ENCODE measurements at regions not wholly inside any gene's neighbourhood (a gene's known extent, or its start where the extent isn't known, plus 50 kb on each side); places are given as distances from the start of the nearest gene placed in this dataset.

- H3K9me2 ChIP-seq (ENCODE audit: insufficient read depth) = no peaks in the 10 kb centered on the region
- POLR2A ChIA-PET = no interaction called here
- CTCF ChIA-PET = no interaction called here
- RAD21 ChIA-PET (ENCODE audit: low non-redundant PET in 1 of 2, low total read pairs in 2 of 2, uncharacterized antibody in 2 of 2, unreplicated experiment in 2 of 2) = no interaction called here
- H3K4me3 ChIP-seq (replicated peaks in 1 of 2; ENCODE audit: low read depth in 1 of 2, low read length in 2 of 2) = no peak overlapping the region
- no peak overlapping the region for H3K27ac ChIP-seq (ENCODE audit: low read depth, low read length)
- no peaks in the 10 kb centered on the region for H3K4me1 ChIP-seq (ENCODE audit: control insufficient read depth in 1 of 2, insufficient read depth in 2 of 2, low read length in 2 of 2)
- no peaks in the 10 kb centered on the region for H4K20me1 ChIP-seq (ENCODE audit: insufficient read depth)
- H3K27me3 ChIP-seq (ENCODE audit: insufficient read depth, low read length) = peaks cover 55% of the 10 kb centered on the region
- no peaks in the 10 kb centered on the region for H3K9me3 ChIP-seq (ENCODE audit: control insufficient read depth in 1 of 2, insufficient read depth in 1 of 2, low read depth in 1 of 2, low read length in 2 of 2)
- H3K36me3 ChIP-seq (ENCODE audit: control insufficient read depth in 1 of 2, insufficient read depth in 2 of 2, low read length in 2 of 2) = no peaks in the 10 kb centered on the region
- DNase-seq (ENCODE audit: low read depth, low spot score) (no peak), ATAC-seq (no peak)
- intact Hi-C loops (cut with micrococcal nuclease) = no loop called here
- no peak overlapping the region for H2AFZ ChIP-seq (ENCODE audit: low read depth, low read length, poor library complexity, severe bottlenecking)
- BruUV-seq (replicated peaks) = no TSS peak
- TF ChIP-seq, protein P1, sequence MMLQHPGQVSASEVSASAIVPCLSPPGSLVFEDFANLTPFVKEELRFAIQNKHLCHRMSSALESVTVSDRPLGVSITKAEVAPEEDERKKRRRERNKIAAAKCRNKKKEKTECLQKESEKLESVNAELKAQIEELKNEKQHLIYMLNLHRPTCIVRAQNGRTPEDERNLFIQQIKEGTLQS (IDR thresholded peaks at IDR 0.05) = no peak
- TF ChIP-seq ZBTB33 (IDR thresholded peaks at IDR 0.05; ENCODE audit: extremely low read depth, insufficient replicate concordance, low read length) (no peak), SIN3A (IDR thresholded peaks at IDR 0.05; ENCODE audit: low read depth) (no peak), SRF (IDR thresholded peaks at IDR 0.05; ENCODE audit: low read depth) (no peak)
- H3K79me2 ChIP-seq (ENCODE audit: insufficient read depth, low read length) = no peaks in the 10 kb centered on the region
- H3K4me2 ChIP-seq (ENCODE audit: low read length) = no peak overlapping the region
- H3K9ac ChIP-seq (ENCODE audit: low read length) = no peak overlapping the region
These were observed 76.8 kb upstream of the SEM1 start for GRCh38 chr7:96786261-96786997.

DNA sequence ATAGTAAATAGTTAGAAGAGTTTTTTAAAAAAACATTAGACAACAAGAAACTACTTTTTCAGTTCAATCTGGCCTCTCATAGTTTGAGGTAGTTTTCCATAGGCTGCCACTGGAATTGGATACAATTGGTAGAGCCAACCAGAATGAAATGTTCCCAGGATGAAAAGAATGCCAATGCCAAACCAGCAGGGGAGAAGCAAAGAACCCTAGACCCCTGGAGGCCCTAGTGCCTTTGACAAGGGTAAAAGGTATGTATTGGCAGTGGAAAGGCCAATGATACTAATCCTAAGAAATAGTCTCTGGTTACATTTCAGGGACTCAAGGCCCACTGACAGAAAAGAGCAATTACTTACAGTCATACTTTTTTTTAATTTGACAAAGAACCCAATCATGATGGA is 77.4 kb upstream of the SEM1 start:
- H3K4me2 ChIP-seq (ENCODE audit: low read length) = no peak overlapping the region
- no peak for TF ChIP-seq SIN3A (IDR thresholded peaks at IDR 0.05; ENCODE audit: low read depth)
- no peak for TF ChIP-seq POLR2A (IDR thresholded peaks at IDR 0.05; ENCODE audit: borderline replicate concordance, extremely low read depth, insufficient read depth, insufficient read length)
- TF ChIP-seq ZFX (IDR thresholded peaks at IDR 0.05) = no peak
- no peak for TF ChIP-seq CEBPB (IDR thresholded peaks at IDR 0.05; ENCODE audit: low read depth)
- no peak for TF ChIP-seq SP1 (IDR thresholded peaks at IDR 0.05; ENCODE audit: low read depth)
- TF ChIP-seq REST (IDR thresholded peaks at IDR 0.05; ENCODE audit: low read depth) = no peak
- H3K27ac ChIP-seq (ENCODE audit: low read depth, low read length) = no peak overlapping the region
- H3K79me2 ChIP-seq (ENCODE audit: insufficient read depth, low read length) = no peaks in the 10 kb centered on the region
- no peak overlapping the region for H3K4me3 ChIP-seq (replicated peaks in 1 of 2; ENCODE audit: low read depth in 1 of 2, low read length in 2 of 2)
- DNase-seq (ENCODE audit: low read depth, low spot score) = no peak
- no peaks in the 10 kb centered on the region for H3K9me2 ChIP-seq (ENCODE audit: insufficient read depth)
- CTCF ChIA-PET = no interaction called here
- POLR2A ChIA-PET = no interaction called here
- no peaks in the 10 kb centered on the region for H4K20me1 ChIP-seq (ENCODE audit: insufficient read depth)
- RAD21 ChIA-PET (ENCODE audit: low non-redundant PET in 1 of 2, low total read pairs in 2 of 2, uncharacterized antibody in 2 of 2, unreplicated experiment in 2 of 2) = no interaction called here
- ATAC-seq = no peak
- no peaks in the 10 kb centered on the region for H3K4me1 ChIP-seq (ENCODE audit: control insufficient read depth in 1 of 2, insufficient read depth in 2 of 2, low read length in 2 of 2)
- H3K36me3 ChIP-seq (ENCODE audit: control insufficient read depth in 1 of 2, insufficient read depth in 2 of 2, low read length in 2 of 2) = no peaks in the 10 kb centered on the region
- peaks cover 59% of the 10 kb centered on the region for H3K27me3 ChIP-seq (ENCODE audit: insufficient read depth, low read length)
- intact Hi-C loops (cut with micrococcal nuclease) = no loop called here
- no TSS peak for BruUV-seq (replicated peaks)
- no peak overlapping the region for H2AFZ ChIP-seq (ENCODE audit: low read depth, low read length, poor library complexity, severe bottlenecking)
- no peaks in the 10 kb centered on the region for H3K9me3 ChIP-seq (ENCODE audit: control insufficient read depth in 1 of 2, insufficient read depth in 1 of 2, low read depth in 1 of 2, low read length in 2 of 2)
- no peak overlapping the region for H3K9ac ChIP-seq (ENCODE audit: low read length)
